ENCODE measurements at regions not wholly inside any gene's neighbourhood (a gene's known extent, or its start where the extent isn't known, plus 50 kb on each side); places are given as distances from the start of the nearest gene placed in this dataset.

GRCh38 chr1:157249326-157249725 lies 111.1 kb upstream of the ETV3 start:
- TF ChIP-seq BACH2 (CRISPR knock-in tag; IDR thresholded peaks at IDR 0.05; ENCODE audit: borderline replicate concordance) = no peak
- TF ChIP-seq ZFP3 (CRISPR knock-in tag; IDR thresholded peaks at IDR 0.05) = no peak
- no peak for TF ChIP-seq TOX (CRISPR knock-in tag; IDR thresholded peaks at IDR 0.05; ENCODE audit: borderline replicate concordance)
- TF ChIP-seq CREB5 (CRISPR knock-in tag; IDR thresholded peaks at IDR 0.05; ENCODE audit: low read depth) = no peak
- TF ChIP-seq RARB (CRISPR knock-in tag; IDR thresholded peaks at IDR 0.05) = no peak
- no peak for TF ChIP-seq ISL1 (CRISPR knock-in tag; IDR thresholded peaks at IDR 0.05)
- TF ChIP-seq TSHZ2 (CRISPR knock-in tag; IDR thresholded peaks at IDR 0.05) = no peak
- no peak for TF ChIP-seq TCF4 (CRISPR knock-in tag; IDR thresholded peaks at IDR 0.05; ENCODE audit: borderline replicate concordance)
- no peak for TF ChIP-seq OSR1 (CRISPR knock-in tag; IDR thresholded peaks at IDR 0.05)
- TF ChIP-seq ARNTL (CRISPR knock-in tag; IDR thresholded peaks at IDR 0.05; ENCODE audit: borderline replicate concordance, low read depth) = no peak
- no peak for TF ChIP-seq CSDC2 (CRISPR knock-in tag; IDR thresholded peaks at IDR 0.05)
- TF ChIP-seq CSRNP3 (CRISPR knock-in tag; IDR thresholded peaks at IDR 0.05) = no peak
- TF ChIP-seq GLIS3 (CRISPR knock-in tag; IDR thresholded peaks at IDR 0.05) = no peak

Measured in SK-N-SH treated with all-trans-retinoic acid at 6 μM for 48 hours (cell line).